OCI-LY3 (cell line): ENCODE measurements at regions not wholly inside any gene's neighbourhood (a gene's known extent, or its start where the extent isn't known, plus 50 kb on each side); places are given as distances from the start of the nearest gene placed in this dataset.

Source experiments
- H2AFZ ChIP-seq: fragments of 200-600, 300-600 bp; shearing (Covaris generic); 2 replicates; pipeline ENCODE4 v1.6.0; 2014; ENCODE audit warnings: antibody characterized with exemption, low read depth, low read length
- H3K27ac ChIP-seq: fragments of 200-600, 300-600 bp; sonication (generic); 2 replicates; pipeline ENCODE4 v1.5.1; 2014; ENCODE audit warnings: mild to moderate bottlenecking, low read length, moderate library complexity, mixed read lengths
- H3K27me3 ChIP-seq: fragments of 200-600, 300-600 bp; sonication (generic); 2 replicates; pipeline ENCODE4 v1.6.1; 2014; ENCODE audit warnings: low read depth, low read length, mixed read lengths
- H3K36me3 ChIP-seq: fragments of 200-600, 300-600 bp; sonication (generic); replicated peaks from 2 replicates; pipeline ENCODE3; 2014; ENCODE audit warnings: low read depth, low read length, mixed read lengths
- H3K4me1 ChIP-seq: fragments of 300-600, 200-600 bp; sonication (generic); 2 replicates; pipeline ENCODE4 v1.6.1; 2014; ENCODE audit warnings: low read length, mixed read lengths
- H3K4me2 ChIP-seq: fragments of 200-600, 300-600 bp; sonication (generic); 2 replicates; pipeline ENCODE4 v1.6.1; 2014; ENCODE audit warnings: low read length, mixed read lengths
- H3K4me3 ChIP-seq: fragments of 300-600, 200-600 bp; sonication (generic); 2 replicates; pipeline ENCODE4 v1.5.1; 2014; ENCODE audit warnings: antibody characterized with exemption, mild to moderate bottlenecking, low read length, moderate library complexity
- H3K79me2 ChIP-seq: fragments of 300-600, 200-600 bp; shearing (Covaris generic); 2 replicates; pipeline ENCODE4 v1.6.1; 2014; ENCODE audit warnings: mild to moderate bottlenecking, low read length, mixed read lengths
- H3K9ac ChIP-seq: fragments of 300-600, 200-600 bp; shearing (Covaris generic); 2 replicates; pipeline ENCODE4 v1.6.0; 2014; ENCODE audit warnings: mild to moderate bottlenecking, low read length, moderate library complexity
- H3K9me3 ChIP-seq: fragments of 200-600, 300-600 bp; shearing (Covaris generic); 2 replicates; pipeline ENCODE4 v1.6.1; 2014; ENCODE audit warnings: low read length, mixed read lengths; ENCODE audit not compliant: insufficient read depth
- H4K20me1 ChIP-seq: fragments of 200-600, 300-600 bp; sonication (generic); 2 replicates; pipeline ENCODE4 v1.6.1; 2016; ENCODE audit warnings: low read length, mixed read lengths; ENCODE audit not compliant: insufficient read depth
- CTCF ChIP-seq: fragments of 200-600, 300-600 bp; sonication (generic); IDR thresholded peaks from 2 replicates; pipeline ENCODE4 v1.5.1; 2014; ENCODE audit warnings: antibody characterized with exemption, low read length, low read depth
- EZH2phosphoT487 ChIP-seq: fragments of 200-600 bp; shearing (Covaris generic); IDR thresholded peaks from 2 replicates; pipeline ENCODE4 v1.6.1; 2018; ENCODE audit warnings: antibody characterized with exemption, mixed run types, low read depth

- TF ChIP-seq EZH2phosphoT487 (no peak), CTCF (no peak)
- no peak overlapping the region for H3K4me3 ChIP-seq
- no peaks in the 10 kb centered on the region for H3K79me2 ChIP-seq
- H3K4me2 ChIP-seq = no peak overlapping the region
- H4K20me1 ChIP-seq = no peaks in the 10 kb centered on the region
- no peaks in the 10 kb centered on the region for H3K9me3 ChIP-seq
- no peak overlapping the region for H3K27ac ChIP-seq
- H2AFZ ChIP-seq = no peak overlapping the region
- no peak overlapping the region for H3K9ac ChIP-seq
- H3K27me3 ChIP-seq = no peaks in the 10 kb centered on the region
- H3K4me1 ChIP-seq = no peaks in the 10 kb centered on the region
- no peaks in the 10 kb centered on the region for H3K36me3 ChIP-seq
Measured at GRCh38 chr1:239311331-239311730, 75.0 kb upstream of the CHRM3 start.

- H3K79me2 ChIP-seq = no peaks in the 10 kb centered on the region
- no peaks in the 10 kb centered on the region for H3K9me3 ChIP-seq
- no peaks in the 10 kb centered on the region for H3K4me1 ChIP-seq
- H3K4me2 ChIP-seq = no peak overlapping the region
- no peak overlapping the region for H3K9ac ChIP-seq
- no peaks in the 10 kb centered on the region for H3K27me3 ChIP-seq
- peak overlapping the region; percentile 64 for H2AFZ ChIP-seq
- TF ChIP-seq CTCF (peak; percentile 76), EZH2phosphoT487 (no peak)
- H3K4me3 ChIP-seq = no peak overlapping the region
- H3K27ac ChIP-seq = no peak overlapping the region
- no peaks in the 10 kb centered on the region for H3K36me3 ChIP-seq
- no peaks in the 10 kb centered on the region for H4K20me1 ChIP-seq
Measured at GRCh38 chr1:239308701-239309333, 77.6 kb upstream of the CHRM3 start.

GRCh38 chr1:239307886-239308285 is 78.5 kb upstream of the CHRM3 start:
- Histone ChIP-seq H4K20me1 (no peaks in the 10 kb centered on the region), H3K27me3 (no peaks in the 10 kb centered on the region), H3K9me3 (no peaks in the 10 kb centered on the region)

GRCh38 chr1:239306426-239306825 is 79.9 kb upstream of the CHRM3 start:
- no peaks in the 10 kb centered on the region for H3K36me3 ChIP-seq
- no peak overlapping the region for H3K4me3 ChIP-seq
- H2AFZ ChIP-seq = no peak overlapping the region
- no peak overlapping the region for H3K27ac ChIP-seq
- no peaks in the 10 kb centered on the region for H4K20me1 ChIP-seq
- H3K4me1 ChIP-seq = no peaks in the 10 kb centered on the region
- no peaks in the 10 kb centered on the region for H3K79me2 ChIP-seq
- no peak overlapping the region for H3K9ac ChIP-seq
- H3K27me3 ChIP-seq = no peaks in the 10 kb centered on the region
- no peaks in the 10 kb centered on the region for H3K9me3 ChIP-seq
- no peak overlapping the region for H3K4me2 ChIP-seq
- TF ChIP-seq EZH2phosphoT487 (no peak), CTCF (no peak)

More at GRCh38 chr1:239307886-239308285, 78.5 kb upstream of the CHRM3 start:
- Histone ChIP-seq H3K79me2 (no peaks in the 10 kb centered on the region), H3K4me1 (no peaks in the 10 kb centered on the region), H3K27ac (no peak overlapping the region), H2AFZ (no peak overlapping the region), H3K4me2 (no peak overlapping the region), H3K36me3 (no peaks in the 10 kb centered on the region), H3K9ac (no peak overlapping the region), H3K4me3 (no peak overlapping the region)
- no peak for TF ChIP-seq CTCF
- no peak for TF ChIP-seq EZH2phosphoT487
